ENCODE measurements at regions not wholly inside any gene's neighbourhood (a gene's known extent, or its start where the extent isn't known, plus 50 kb on each side); places are given as distances from the start of the nearest gene placed in this dataset.

DNA sequence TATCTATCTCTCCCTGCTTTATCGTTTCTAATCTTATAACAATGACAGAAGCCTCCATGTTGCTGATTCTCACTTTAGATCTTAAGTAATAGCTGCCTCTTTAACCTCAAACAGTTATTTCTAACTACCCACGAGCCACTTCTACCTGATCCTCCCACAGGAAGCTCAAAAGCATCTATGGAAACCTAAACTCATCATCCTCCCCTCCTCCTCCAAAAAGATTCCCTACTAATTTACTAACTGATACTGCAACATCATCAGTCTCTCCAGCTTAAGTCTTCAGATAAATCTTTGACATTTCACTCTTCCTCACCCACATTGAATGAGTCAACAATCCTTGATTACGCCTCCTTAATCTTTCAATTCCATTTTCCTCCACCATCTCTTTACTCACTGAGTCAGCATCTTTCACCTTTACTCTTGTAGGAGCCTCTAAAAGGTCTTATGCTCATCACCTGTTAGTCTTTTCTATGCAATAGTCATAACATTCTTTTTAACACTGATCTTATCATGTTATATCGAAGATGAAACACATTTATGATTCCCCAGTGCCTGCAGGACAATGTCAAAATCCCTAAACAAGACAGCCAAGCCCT, 526.7 kb upstream of the CDH4 start:
- DNase-seq, result no peak

DNA sequence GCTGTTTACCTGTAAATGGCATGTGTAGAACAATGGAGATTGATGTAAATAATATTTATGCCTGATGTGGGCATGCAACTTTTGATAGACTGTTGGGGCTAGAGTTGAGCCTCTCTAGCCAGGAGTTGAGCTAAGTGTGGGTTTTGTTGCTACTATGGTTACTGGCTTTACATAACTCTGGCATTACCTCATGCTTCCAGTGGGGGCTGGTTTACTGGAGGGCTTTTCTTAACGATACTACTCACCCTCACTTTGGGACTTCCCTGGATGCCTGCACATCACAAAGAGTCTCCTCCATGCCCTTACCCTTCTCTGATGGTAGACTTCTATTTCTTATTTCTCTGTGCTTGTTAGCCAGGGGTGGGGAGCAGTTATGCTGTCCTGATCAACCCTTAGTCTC, 524.6 kb upstream of the CDH4 start:
- DNase-seq, result no peak

DNA sequence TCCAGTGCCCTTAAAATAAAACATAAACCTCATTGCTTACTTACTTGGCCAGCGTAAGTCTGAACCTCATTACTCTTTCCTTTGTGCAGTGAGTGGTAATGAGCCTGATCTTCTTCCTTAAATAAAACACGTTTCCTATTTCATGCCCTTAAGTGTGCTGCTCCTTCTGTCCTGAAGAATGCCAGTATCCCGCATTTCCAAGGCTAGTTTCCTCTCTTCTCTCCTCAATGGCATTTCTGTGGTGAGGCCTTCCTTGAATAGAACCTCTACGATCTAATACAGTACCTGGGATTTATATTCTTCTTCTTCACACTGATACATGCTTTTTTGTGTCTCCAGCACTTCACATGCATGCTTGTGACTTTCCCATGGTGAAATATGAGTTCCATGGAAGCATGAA, 523.4 kb upstream of the CDH4 start:
- DNase-seq, result no peak

DNA sequence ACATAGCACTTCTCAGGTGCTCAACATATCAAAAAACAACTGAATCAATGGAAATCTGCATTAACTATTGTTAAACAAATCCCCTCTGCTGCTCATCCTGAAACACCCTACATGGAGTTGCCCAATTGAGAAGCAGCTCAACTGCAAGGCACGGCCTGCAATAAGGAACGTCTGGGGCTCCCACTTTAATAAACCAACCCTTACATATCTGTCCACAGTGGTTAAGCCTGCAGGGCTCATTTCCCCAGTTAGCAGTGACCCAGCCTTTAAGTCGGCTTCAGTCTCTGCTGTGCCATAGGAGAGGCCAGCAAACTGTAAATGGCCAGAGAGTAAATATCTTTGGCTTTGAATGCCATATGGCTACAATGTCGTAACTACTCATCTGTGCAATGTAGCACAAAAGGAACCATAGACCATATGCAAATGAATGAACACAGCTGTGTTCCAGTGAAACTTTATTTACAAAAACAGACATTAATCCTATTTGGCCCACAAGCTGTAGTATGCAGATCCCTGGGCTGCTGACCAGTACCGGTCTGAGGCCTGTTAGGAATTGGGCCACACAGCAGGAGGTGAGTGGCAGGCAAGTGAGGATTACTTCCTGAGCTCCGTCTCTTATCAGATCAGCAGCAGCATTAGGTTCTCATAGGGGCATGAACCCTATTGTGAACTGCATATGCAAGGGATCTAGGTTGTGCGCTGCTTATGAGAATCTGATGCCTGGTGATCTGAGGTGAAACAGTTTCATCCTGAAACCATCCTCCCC, 522.7 kb upstream of the CDH4 start:
- no peak for DNase-seq

DNA sequence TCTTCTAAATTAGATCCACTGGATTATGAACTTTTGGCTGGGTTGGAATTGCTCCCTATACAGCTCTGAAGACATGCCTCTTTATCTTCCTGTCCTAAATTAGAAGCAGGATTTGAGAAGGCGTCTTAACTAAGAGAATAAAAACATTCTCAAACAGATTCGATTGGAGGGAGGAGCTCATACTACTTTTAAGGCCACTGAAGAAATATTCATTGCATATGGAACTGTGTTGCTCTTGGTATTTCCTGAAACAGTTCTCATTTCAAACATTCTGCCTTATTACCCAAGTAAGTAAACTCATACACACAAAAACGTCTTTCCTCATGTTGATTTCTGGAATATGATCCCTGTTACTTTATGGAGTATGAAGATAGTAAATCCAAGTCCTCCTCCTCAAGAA, 519.7 kb upstream of the CDH4 start:
- no peak for DNase-seq

DNA sequence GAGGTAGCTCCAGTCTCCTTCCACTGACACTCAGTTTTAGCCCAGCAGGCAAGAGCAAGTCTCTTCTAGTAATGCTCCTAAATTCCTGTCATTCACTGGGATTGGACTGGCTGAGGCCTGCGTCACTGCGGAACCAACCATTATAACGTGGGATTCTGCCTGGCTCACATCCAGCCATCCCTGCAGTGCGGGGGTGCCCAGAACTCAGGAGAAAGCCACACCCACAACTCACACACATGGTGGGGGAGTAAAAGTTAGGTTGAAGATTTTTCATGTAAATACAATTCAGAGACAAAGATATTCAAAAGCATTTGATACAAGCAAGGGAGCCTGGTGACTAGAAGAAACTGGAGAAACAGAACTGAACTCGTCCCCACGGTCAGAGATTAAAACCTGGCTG, 504.0 kb upstream of the CDH4 start:
- DNase-seq, result no peak

DNA sequence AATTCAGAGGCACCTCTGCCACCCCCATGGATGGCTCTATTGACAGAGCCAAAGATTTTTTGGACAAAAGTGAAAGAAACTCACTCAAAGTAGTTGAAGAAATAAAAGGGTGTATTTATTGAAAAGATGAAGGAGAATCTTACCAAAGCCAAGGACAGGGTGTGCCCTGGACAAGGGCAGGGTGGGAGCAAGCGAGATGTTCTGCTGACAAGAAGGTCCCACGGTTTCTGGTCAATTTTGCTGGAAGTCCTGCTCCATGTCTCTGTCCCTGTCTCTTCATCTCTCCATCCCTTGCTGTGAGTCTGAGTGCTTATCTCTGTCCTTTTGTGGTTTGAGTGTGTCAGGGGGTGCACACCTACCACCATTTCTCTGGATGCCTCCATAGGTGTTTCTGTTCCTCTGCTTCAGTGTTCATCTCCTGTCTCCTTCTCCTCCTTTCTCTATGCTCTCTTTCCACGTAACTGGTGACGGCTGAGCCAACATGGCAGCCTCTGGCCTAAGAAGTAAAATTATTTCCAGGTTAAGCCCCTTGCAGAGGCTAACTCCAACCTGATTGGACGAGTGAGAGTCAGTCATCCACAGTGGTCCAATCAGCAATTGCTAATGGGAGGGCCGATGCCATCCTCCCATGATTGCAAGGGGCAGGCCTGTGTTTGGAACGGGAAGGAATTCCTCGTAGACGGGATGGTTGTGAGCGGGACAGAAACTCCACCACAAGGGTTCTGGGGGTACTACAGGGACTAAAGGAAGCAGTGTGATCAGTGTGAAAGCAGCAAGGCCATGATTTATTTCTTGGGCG, 502.1 kb upstream of the CDH4 start:
- DNase-seq, result no peak

DNA sequence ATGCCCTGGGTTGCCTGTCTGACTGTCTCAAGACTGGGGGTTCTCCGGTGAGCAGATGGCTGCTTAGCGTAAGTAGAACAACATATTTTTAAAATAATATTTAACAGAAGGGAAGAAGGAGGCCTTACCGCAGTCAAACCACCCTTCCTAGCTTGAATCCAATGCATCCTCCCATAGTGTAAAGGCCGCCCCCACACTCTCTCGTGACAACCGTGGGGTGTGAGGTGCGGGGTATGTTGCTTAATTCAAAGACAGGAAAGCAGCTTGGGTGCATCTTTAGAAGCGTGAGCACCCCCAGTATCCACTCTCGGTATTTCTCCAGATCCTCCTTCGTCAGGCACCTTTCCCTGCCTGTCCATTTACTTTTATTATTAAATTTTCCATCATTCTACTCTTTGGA, 501.2 kb upstream of the CDH4 start:
- DNase-seq, result no peak

DNA sequence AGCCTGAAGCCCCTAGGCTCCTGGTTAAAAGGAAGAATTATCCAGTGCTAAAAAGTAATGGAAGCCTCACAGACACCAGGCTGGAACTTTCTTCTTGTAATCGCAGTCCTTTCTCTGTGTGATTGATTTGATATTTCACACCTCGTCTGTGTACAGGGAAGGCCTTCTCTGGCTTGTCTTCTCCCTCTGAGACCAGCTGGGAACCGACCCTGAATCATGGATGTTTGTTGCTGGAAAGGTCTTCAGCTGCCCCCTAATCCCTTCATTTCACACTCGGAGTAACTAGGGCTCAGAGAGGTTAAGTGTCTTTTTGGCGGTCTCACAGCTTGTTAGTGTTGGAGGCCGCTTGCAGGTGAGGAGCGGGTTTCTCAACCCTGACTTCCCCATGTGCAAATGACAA, 500.2 kb upstream of the CDH4 start:
- no peak for DNase-seq

DNA sequence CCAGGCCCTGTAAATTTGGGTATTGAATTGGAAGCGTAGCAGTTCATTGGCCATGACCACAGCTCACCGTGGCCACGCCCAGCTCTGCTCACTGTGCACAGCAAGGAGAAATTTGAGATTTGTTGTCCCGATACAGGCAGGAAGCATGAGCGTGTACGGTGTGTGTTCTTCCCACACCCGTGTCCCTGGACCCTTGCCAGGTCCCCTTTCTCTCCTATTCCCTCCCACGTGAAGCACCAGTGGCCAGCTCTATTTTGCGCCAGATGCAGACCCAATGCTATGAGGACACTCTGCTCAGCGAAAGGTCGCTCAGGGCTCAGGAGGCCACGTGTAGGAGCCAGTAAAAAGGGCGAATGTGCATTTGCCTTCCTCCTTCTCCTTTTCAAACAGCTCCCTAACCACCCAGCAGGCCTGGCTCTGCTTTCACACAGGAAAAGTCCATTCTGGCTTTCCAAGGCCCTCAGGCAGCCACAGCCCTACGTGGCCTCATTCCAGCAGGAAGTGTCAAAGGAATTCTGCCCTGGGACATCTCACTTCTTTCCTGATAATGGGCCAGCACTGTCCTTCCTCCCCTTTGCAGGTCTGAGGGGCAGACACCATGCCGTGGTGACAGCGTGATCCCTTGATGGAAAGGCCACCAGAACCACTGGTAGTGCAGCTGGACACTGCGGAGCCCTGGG, 499.2 kb upstream of the CDH4 start:
- no peak for DNase-seq

DNA sequence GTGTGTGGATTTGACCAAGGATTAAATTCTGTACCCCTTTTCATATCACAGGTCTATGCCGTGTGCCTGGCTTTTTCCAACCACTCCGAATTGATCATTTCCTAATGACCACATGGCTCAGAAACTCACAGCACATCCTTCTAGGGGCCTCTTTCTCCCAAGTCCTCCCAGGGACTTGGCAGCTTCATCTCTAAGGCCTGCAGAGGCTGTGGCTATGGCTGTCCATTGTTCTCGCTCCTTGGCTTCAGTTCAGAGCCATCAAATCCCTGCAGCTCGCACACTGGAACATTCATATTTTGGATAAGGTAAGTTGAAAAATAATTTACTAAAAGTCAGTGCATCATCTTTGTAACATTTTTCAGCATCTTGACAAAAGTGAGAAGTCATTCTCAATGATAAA, 497.2 kb upstream of the CDH4 start:
- DNase-seq, result no peak

DNA sequence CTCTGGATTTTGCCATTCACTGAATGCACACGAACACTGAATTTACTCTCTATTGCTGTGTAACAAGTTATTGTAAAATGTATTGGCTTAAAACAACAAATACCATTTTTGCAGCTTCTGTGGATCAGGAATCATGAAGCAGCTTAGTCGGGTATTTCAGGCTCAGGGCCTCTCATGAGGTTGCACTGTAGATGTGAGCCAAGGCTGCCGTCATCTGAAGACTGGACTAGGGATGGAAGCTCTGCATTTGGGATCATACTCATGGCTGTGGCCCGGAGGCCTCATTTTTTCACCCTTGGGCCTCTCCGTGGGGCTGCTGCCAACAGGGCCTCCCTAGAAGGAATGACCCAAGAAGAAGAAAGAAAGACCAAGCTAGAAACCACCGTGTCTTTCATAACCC, 492.4 kb upstream of the CDH4 start:
- no peak for DNase-seq

DNA sequence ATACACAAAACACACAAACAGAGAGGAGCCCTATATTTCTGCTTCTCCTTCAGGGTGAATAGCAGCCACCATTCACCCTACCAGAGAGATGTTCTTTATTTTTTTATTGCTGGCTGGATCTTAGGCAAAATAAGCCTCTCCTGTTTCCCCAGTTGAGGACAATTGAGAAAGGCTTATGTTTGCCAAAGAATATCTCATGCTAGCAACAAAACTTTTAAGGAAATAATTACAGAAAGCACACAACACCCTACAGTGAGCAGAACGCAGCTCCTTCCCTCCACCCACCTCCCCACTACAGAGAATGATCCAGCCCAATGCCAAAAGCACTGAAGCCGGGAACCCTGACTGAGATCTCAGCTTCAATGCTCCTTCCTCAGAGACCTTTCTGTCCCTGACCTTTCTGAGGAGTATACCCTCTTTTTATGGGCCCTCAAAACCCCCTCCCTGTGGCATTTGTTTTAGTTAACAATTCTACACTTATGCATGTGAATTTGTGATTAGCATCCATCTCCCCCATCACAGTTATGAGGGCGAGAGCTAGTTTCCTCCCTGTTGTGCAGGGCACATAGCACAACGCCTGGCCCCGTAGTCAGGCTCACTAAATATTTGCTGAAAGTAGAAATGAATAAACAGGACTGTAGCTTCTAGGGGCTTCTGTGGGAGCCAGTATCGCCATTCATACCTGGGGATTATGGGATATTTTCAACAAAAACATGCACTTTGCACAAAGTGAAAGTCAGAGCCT, 491.6 kb upstream of the CDH4 start:
- DNase-seq, result no peak

DNA sequence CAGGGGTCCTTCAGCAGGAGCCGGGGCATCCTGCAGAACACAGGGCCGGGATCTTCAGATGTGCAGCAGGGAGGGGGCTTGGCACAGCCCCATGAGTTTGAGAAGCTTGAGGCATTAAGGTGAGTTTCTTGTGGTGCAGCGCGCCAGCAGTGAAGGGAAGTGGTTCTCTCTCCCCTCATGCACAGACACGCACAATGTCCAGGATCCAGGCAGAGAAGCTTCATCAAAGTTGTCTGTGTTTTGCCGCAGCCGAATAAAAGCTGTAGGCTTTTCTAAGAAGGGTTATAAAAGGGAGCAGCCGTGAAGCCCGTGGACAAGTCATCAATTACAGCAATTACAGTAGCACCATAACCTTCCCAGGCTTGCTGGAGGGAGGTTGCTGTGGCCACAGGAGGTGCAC, 491.0 kb upstream of the CDH4 start:
- DNase-seq, result no peak

DNA sequence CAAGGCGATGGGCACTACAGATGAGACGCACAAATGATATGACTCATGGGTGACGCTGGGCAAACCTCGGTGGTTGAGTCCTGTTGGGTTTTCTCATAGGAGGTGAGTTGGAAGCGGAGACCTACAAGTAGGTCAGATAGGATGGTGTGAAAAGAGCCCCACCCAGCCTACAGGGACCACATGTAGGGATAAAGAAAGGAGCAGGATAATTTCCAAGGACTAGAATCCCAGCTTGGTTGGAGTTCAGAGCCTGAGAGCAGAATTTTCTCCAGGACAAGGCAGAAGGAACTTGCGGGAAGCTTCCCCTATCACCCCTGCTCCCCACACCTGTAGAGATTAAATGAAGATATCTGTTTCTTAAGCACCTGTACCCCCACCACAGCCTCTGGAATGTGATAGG, 489.7 kb upstream of the CDH4 start:
- DNase-seq, result no peak

DNA sequence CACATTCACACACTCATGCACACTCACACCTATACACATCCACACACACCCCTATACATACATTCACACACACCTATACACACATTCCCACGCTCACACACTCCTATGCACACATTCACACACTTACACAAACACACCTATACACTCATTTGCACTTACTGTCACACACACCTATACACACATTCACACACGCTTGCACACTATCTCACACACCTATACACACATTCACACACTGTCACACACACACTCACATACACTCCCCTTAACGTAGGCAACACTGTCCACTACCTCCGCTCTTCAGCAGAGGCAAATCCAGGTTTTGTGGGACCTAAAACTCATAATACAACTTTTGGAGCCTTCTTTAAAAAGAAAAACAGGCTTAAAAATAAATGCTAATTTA, 487.7 kb upstream of the CDH4 start:
- DNase-seq, result no peak

DNA sequence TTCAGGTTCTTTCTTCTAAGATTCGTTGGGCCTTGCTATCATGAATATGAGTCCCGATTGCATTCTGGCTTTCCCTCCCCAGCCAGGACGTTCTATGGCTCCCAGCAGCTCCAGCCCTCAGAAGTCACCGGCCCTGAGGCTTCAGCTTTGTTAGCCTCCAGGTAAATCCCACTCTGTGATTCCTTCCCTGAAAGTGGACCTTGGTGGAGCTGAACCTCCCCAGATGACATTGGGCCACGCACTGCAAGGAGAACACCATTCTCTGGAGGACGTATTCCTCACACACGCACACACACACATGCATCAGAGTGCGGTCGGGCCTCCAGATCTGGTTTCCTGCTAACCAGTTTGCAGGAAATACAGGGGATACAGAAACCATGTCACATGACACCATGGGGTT, 487.3 kb upstream of the CDH4 start:
- no peak for DNase-seq

DNA sequence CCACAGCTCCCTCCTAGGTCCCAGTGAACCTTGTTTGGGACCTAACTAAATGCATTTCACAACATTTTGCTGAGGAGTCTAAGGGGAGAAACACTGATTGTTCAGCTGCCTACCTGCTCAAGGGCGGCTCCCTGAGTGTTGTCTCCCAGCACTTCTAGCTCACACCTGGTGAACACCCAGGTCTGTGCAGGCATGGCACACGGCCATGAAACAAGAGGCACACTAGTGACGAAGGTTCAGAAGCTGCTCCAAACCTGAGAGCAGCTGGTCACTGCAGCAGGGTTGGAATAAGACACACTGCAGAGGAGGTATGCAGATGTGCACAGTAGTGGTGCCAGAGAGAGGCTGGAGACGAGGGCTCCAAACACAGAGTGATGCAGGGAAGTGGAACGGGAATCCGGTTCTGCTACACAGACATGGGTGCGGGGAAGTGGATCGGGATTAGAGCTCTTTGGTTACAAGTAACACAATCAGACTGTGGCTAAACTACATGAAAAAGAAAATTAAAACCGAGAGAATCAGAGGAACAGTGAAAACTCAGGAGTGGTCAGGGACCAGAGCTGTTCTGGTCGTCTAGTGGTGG, 486.1 kb upstream of the CDH4 start:
- DNase-seq, result no peak

DNA sequence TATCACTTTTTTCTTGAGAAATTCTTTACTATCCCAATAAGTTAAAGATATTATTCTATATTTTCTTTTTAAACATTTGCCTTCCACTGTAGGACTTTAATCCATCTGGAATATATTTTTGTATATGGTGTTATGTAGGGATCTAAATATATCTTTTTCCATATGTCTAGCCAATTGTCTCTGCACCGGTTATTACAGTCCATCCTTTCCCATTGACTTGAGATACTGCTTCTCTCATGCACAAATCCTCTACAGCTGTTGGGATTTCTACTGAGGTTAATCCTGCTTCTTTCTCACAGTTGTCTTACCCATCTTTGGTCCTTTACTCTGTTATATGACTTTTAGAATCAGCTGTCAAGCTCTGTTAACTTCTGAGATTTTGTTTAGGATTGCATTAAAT, 483.8 kb upstream of the CDH4 start:
- DNase-seq, result no peak

DNA sequence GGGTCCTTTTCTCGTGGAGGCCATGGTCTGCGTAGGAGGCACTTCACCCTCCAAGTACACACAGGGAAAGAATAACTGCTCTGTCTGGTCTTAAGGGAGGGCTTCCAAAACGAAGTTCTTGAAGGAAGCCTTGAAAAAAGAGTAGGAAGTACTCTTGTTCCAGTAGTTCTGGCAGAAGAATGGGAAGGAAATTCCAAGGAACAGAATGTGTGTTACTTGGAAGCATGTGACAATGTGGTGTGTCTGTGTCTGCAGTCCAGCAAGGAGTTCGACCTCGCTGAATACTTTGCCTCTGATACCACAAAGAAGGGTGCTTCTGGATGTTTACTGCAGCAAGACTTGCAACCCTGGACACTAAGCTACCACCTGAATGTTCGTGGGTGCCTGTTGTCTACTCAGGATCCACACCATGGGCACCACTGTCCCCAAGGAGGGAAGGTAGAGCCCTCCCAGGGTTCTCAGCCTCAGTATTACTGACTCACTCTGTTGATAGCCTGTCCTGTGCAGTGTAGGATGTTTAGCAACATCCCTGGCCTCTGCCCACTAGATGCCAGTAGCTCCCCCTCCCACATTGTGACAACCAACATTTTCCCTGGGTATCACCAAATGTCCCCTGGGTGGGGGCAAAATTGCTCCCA, 471.6 kb upstream of the CDH4 start:
- no peak for DNase-seq

DNA sequence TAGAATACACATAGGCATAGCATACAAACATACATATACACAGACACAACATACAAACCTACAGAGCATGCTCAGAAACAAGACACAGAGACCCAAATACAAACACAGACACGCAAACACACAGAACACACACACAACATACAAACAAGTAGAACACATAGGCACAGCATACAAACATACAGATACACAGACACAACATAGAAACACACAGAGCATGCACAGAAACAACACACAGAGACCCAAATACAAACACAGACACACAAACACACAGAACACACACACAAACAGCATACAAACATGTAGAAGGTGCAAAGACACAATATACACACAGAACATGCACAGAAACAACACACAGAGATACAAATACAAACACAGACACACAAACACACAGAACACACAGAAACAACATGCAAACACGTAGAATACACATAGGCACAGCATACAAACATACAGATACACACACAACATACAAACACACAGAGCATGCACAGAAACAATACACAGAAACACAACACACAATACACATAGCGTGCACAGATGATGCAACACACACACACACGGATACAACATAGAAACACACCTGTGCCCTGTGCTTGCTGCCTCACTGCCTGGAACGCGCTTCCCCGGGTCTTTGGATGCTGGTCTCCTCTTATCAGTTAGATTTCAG, 469.0 kb upstream of the CDH4 start:
- DNase-seq, result no peak

DNA sequence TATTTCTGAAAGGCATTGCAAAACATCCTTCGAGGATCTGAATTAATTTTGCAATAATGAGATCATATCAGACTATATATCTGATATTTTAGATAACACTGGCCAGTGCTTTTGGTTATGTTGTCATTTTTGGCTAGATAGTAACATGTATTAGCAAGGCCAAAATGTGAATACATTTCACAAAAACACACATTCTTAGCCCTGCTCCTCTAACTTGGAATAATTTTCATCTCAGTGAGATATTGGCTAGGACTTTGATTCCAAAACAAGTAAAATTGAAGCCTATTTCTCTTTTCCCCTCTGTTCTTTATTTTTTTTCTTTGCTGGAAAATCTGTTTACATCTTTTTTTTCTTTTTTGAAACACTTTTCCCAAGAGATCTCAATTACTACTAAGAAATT, 466.8 kb upstream of the CDH4 start:
- no peak for DNase-seq
